A673 (cell line): ENCODE measurements at regions not wholly inside any gene's neighbourhood (a gene's known extent, or its start where the extent isn't known, plus 50 kb on each side); places are given as distances from the start of the nearest gene placed in this dataset.

Experiments used
- EZH2 ChIP-seq: fragments of 200-600 bp; sonication (generic); IDR thresholded peaks from 2 replicates; pipeline ENCODE4 v1.6.1; 2017; ENCODE audit warnings: borderline replicate concordance, low read depth, mild to moderate bottlenecking, mixed read lengths, antibody characterized with exemption, low read length; ENCODE audit not compliant: poor library complexity, severe bottlenecking
- TF ChIP-seq, protein P1 (sequence below): fragments of 300-800, 200-600 bp; sonication (generic); conservative IDR thresholded peaks from 2 replicates; pipeline ENCODE4 v1.5.1; 2017; ENCODE audit warnings: low read depth, mild to moderate bottlenecking, antibody characterized with exemption, low read length, moderate library complexity, mixed read lengths

DNA sequence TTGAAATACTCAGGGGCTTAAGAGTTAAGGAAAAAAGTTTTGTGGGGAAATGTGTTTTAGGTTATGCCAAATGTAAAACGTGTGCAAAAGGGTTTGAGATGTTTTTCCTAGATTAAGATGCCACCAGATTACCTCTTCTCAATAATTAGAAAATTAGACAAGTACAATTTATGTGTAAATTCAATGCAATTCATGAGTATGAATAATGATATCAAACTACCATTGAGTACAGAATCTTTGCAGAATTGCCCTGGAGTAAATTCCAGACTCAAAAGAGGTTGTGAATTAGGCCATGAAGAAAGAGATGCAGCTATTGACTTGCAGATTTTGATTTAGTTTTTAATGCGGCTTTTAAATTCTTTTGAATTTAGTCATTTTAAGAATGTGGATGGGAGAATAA lies 159.4 kb upstream of the INHBA start:
- TF ChIP-seq, protein P1, sequence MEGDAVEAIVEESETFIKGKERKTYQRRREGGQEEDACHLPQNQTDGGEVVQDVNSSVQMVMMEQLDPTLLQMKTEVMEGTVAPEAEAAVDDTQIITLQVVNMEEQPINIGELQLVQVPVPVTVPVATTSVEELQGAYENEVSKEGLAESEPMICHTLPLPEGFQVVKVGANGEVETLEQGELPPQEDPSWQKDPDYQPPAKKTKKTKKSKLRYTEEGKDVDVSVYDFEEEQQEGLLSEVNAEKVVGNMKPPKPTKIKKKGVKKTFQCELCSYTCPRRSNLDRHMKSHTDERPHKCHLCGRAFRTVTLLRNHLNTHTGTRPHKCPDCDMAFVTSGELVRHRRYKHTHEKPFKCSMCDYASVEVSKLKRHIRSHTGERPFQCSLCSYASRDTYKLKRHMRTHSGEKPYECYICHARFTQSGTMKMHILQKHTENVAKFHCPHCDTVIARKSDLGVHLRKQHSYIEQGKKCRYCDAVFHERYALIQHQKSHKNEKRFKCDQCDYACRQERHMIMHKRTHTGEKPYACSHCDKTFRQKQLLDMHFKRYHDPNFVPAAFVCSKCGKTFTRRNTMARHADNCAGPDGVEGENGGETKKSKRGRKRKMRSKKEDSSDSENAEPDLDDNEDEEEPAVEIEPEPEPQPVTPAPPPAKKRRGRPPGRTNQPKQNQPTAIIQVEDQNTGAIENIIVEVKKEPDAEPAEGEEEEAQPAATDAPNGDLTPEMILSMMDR = no peak
- no peak for TF ChIP-seq EZH2
